GM04504 (cell line): ENCODE measurements at regions not wholly inside any gene's neighbourhood (a gene's known extent, or its start where the extent isn't known, plus 50 kb on each side); places are given as distances from the start of the nearest gene placed in this dataset.
A peak's percentile ranks its signal among the peaks of the same experiment; 100 is the strongest.

Source experiments
- DNase-seq: peaks from one replicate; pipeline ENCODE4 v3.0.0-alpha.2; 2012; ENCODE audit warnings: low read depth

GRCh38 chr7:124497176-124497575 is 268.4 kb downstream of the GPR37 start:
- no peak for DNase-seq

- no peak for DNase-seq
Measured at GRCh38 chr7:124489925-124490324, 275.7 kb downstream of the GPR37 start.

- no peak for DNase-seq
Measured at GRCh38 chr7:124489082-124489819, 276.3 kb downstream of the GPR37 start.

- DNase-seq, result no peak
Measured at GRCh38 chr7:124482229-124482628, 283.4 kb downstream of the GPR37 start.

GRCh38 chr7:124480821-124481290 is 284.7 kb downstream of the GPR37 start:
- DNase-seq, result no peak

- DNase-seq, result no peak
Measured at GRCh38 chr7:124480036-124480820, 285.4 kb downstream of the GPR37 start.

- DNase-seq, result peak; percentile 51
Measured at GRCh38 chr7:124462249-124462648, 303.3 kb downstream of the GPR37 start.

GRCh38 chr7:124460555-124460954 is 305.0 kb downstream of the GPR37 start:
- DNase-seq, result no peak

GRCh38 chr7:124460056-124460450 is 305.5 kb downstream of the GPR37 start:
- no peak for DNase-seq

GRCh38 chr7:124459101-124460055 is 306.2 kb downstream of the GPR37 start:
- DNase-seq, result peak; percentile 92

- no peak for DNase-seq
Measured at GRCh38 chr7:124457841-124458240, 307.8 kb downstream of the GPR37 start.

- no peak for DNase-seq
Measured at GRCh38 chr7:124456286-124456685, 309.3 kb downstream of the GPR37 start.

- no peak for DNase-seq
Measured at GRCh38 chr7:124452186-124452585, 313.4 kb downstream of the GPR37 start.

GRCh38 chr7:124449896-124450295 is 315.7 kb downstream of the GPR37 start:
- no peak for DNase-seq

- DNase-seq, result no peak
Measured at GRCh38 chr7:124444696-124445480, 320.7 kb downstream of the GPR37 start.

GRCh38 chr7:124443762-124444161 is 321.8 kb downstream of the GPR37 start:
- DNase-seq, result no peak

- no peak for DNase-seq
Measured at GRCh38 chr7:124440081-124440480, 325.5 kb downstream of the GPR37 start.

- DNase-seq, result no peak
Measured at GRCh38 chr7:124432009-124432578, 333.5 kb downstream of the GPR37 start.

- no peak for DNase-seq
Measured at GRCh38 chr7:124429923-124430322, 335.7 kb downstream of the GPR37 start.

- no peak for DNase-seq
Measured at GRCh38 chr7:124428781-124429180, 336.8 kb downstream of the GPR37 start.

GRCh38 chr7:124426621-124427020 is 339.0 kb downstream of the GPR37 start:
- no peak for DNase-seq
